Loucy (cell line): ENCODE measurements at regions not wholly inside any gene's neighbourhood (a gene's known extent, or its start where the extent isn't known, plus 50 kb on each side); places are given as distances from the start of the nearest gene placed in this dataset.

Experiments
- H2AFZ ChIP-seq: fragments of 200-600 bp; sonication (generic); 2 replicates; pipeline ENCODE4 v1.6.0; 2016; ENCODE audit warnings: antibody characterized with exemption, mild to moderate bottlenecking, low read length, moderate library complexity
- H3F3A ChIP-seq: fragments of 200-600 bp; 2 replicates; pipeline ENCODE4 v1.6.0; 2016; ENCODE audit warnings: antibody characterized with exemption, low read depth, mild to moderate bottlenecking
- H3K27me3 ChIP-seq: fragments of 200-600 bp; sonication (generic); 2 replicates; pipeline ENCODE4 v1.6.1; 2014; ENCODE audit warnings: low read length, mild to moderate bottlenecking; ENCODE audit not compliant: insufficient read depth, poor library complexity, severe bottlenecking
- H3K36me3 ChIP-seq: fragments of 200-600 bp; sonication (generic); 2 replicates; pipeline ENCODE4 v1.6.1; 2016; ENCODE audit warnings: low read length; ENCODE audit not compliant: insufficient read depth
- H3K4me1 ChIP-seq: fragments of 200-600 bp; sonication (generic); 2 replicates; pipeline ENCODE4 v1.5.1; 2014; ENCODE audit warnings: low read length, mild to moderate bottlenecking; ENCODE audit not compliant: insufficient read depth, poor library complexity, severe bottlenecking
- H3K4me2 ChIP-seq: fragments of 200-600 bp; sonication (generic); 2 replicates; pipeline ENCODE4 v1.6.0; 2014; ENCODE audit warnings: antibody characterized with exemption, low read length, low read depth, mild to moderate bottlenecking; ENCODE audit not compliant: poor library complexity, severe bottlenecking
- H3K4me3 ChIP-seq: fragments of 200-600 bp; sonication (generic); 2 replicates; pipeline ENCODE4 v1.5.1; 2014; ENCODE audit warnings: low read length, mild to moderate bottlenecking, mixed read lengths; ENCODE audit not compliant: poor library complexity, severe bottlenecking
- H3K79me2 ChIP-seq: fragments of 200-600 bp; sonication (generic); 2 replicates; pipeline ENCODE4 v1.6.1; 2014; ENCODE audit warnings: low read length; ENCODE audit not compliant: insufficient read depth
- H3K9ac ChIP-seq: fragments of 200-600 bp; sonication (generic); 2 replicates; pipeline ENCODE4 v1.6.0; 2014; ENCODE audit warnings: mild to moderate bottlenecking, low read depth, low read length, moderate library complexity; ENCODE audit not compliant: poor library complexity, severe bottlenecking
- H3K9me2 ChIP-seq: fragments of 200-600 bp; sonication (generic); replicated peaks from 2 replicates; pipeline ENCODE4 v1.6.1; 2016; ENCODE audit warnings: low read depth, low read length, mixed read lengths
- H3K9me3 ChIP-seq: fragments of 200-600 bp; sonication (generic); 2 replicates; pipeline ENCODE4 v1.6.1; 2014; ENCODE audit warnings: mild to moderate bottlenecking, antibody characterized with exemption, low read length, low read depth; ENCODE audit not compliant: insufficient read depth
- H4K20me1 ChIP-seq: fragments of 200-600 bp; sonication (generic); 2 replicates; pipeline ENCODE4 v1.6.0; 2014; ENCODE audit warnings: antibody characterized with exemption, low read length, mild to moderate bottlenecking; ENCODE audit not compliant: insufficient read depth, poor library complexity, severe bottlenecking
- EZH2phosphoT487 ChIP-seq: fragments of 200-600 bp; IDR thresholded peaks from 2 replicates; pipeline ENCODE4 v1.6.1; 2018; ENCODE audit warnings: antibody characterized with exemption, mild to moderate bottlenecking, moderate library complexity, borderline replicate concordance
- TF ChIP-seq, protein P1 (sequence below): fragments of 200-600 bp; sonication (generic); conservative IDR thresholded peaks from 2 replicates; pipeline ENCODE4 v1.5.1; 2014; ENCODE audit warnings: mild to moderate bottlenecking, antibody characterized with exemption, low read length

DNA sequence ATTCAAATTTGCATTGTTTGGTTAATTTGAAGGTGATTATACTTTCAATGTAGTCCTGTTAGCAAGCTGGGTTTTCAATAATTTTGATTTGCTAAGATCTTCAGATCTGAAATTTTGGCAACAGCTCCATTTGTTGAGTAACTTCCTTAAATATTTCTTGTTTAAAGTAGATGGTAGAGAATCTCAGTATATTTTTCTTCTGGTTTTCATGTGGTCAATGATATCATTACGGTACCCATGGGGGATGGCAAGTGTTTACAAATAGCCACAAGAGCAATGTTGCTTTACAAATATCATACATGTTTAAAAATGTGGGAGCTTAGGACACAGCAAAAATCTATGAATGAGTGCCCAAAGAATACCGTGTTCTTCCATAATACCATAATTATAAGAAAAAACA lies 175.9 kb downstream of the IFI44 start:
- Histone ChIP-seq H3K9me3 (no peaks in the 10 kb centered on the region), H3K4me3 (no peak overlapping the region), H3K79me2 (no peaks in the 10 kb centered on the region), H3K27me3 (no peaks in the 10 kb centered on the region), H3K9ac (no peak overlapping the region), H3F3A (no peaks in the 10 kb centered on the region), H3K4me2 (no peak overlapping the region), H3K9me2 (no peaks in the 10 kb centered on the region), H2AFZ (no peak overlapping the region), H4K20me1 (no peaks in the 10 kb centered on the region), H3K36me3 (no peaks in the 10 kb centered on the region), H3K4me1 (no peaks in the 10 kb centered on the region)
- TF ChIP-seq EZH2phosphoT487 = no peak
- TF ChIP-seq, protein P1, sequence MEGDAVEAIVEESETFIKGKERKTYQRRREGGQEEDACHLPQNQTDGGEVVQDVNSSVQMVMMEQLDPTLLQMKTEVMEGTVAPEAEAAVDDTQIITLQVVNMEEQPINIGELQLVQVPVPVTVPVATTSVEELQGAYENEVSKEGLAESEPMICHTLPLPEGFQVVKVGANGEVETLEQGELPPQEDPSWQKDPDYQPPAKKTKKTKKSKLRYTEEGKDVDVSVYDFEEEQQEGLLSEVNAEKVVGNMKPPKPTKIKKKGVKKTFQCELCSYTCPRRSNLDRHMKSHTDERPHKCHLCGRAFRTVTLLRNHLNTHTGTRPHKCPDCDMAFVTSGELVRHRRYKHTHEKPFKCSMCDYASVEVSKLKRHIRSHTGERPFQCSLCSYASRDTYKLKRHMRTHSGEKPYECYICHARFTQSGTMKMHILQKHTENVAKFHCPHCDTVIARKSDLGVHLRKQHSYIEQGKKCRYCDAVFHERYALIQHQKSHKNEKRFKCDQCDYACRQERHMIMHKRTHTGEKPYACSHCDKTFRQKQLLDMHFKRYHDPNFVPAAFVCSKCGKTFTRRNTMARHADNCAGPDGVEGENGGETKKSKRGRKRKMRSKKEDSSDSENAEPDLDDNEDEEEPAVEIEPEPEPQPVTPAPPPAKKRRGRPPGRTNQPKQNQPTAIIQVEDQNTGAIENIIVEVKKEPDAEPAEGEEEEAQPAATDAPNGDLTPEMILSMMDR = no peak

DNA sequence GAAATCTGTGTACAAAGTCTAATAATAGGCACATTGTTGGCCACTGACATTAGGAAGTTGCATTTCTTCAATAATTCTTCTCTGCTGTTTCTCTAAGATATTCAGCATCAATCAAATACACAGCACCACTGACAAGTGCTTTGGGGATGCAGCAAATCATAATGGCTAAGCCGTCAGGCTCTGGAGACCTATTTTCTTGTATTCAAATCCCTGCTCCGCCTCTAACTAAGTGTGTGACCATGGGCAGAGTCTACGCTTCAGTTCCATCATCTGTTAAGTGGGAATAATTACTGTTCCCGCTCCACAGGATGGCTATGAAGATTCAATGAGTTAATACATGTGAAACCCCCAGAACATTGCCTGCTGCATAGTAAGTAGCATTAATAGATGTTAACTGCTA lies 176.9 kb downstream of the ADGRL4 start:
- no peaks in the 10 kb centered on the region for H3K27me3 ChIP-seq
- H3F3A ChIP-seq = no peaks in the 10 kb centered on the region
- H3K4me3 ChIP-seq = no peak overlapping the region
- no peak for TF ChIP-seq EZH2phosphoT487
- TF ChIP-seq, protein P1 = no peak
- H3K9me2 ChIP-seq = no peaks in the 10 kb centered on the region
- H4K20me1 ChIP-seq = no peaks in the 10 kb centered on the region
- H3K4me2 ChIP-seq = no peak overlapping the region
- no peaks in the 10 kb centered on the region for H3K36me3 ChIP-seq
- H3K9me3 ChIP-seq = no peaks in the 10 kb centered on the region
- H2AFZ ChIP-seq = no peak overlapping the region
- H3K79me2 ChIP-seq = no peaks in the 10 kb centered on the region
- H3K9ac ChIP-seq = no peak overlapping the region
- no peaks in the 10 kb centered on the region for H3K4me1 ChIP-seq

DNA sequence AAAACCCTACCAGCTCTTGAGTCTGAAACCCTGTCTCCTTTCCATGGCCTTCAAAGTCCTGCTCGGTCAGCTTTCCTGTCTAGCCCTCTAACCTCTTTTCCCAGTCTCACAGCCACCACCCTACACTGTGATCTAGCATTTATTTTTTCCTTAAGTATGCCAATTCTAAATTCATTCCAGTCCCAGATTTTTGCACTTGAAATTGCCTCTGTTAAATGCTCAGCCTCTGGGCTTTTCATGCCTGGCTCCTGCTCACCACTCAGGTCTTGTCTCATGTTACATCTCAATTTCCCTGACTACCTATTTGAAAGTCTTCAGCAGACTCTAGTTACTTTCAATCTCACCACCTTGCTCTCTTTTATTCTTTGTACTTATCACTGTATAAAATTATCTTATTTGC lies 176.2 kb downstream of the ADGRL4 start:
- Histone ChIP-seq H3K4me2 (no peak overlapping the region), H4K20me1 (no peaks in the 10 kb centered on the region), H3K9ac (no peak overlapping the region), H3K4me3 (no peak overlapping the region), H2AFZ (no peak overlapping the region), H3K36me3 (no peaks in the 10 kb centered on the region), H3K9me3 (no peaks in the 10 kb centered on the region), H3K4me1 (no peaks in the 10 kb centered on the region), H3F3A (no peaks in the 10 kb centered on the region), H3K79me2 (no peaks in the 10 kb centered on the region), H3K9me2 (no peaks in the 10 kb centered on the region), H3K27me3 (no peaks in the 10 kb centered on the region)
- TF ChIP-seq, protein P1 = no peak
- no peak for TF ChIP-seq EZH2phosphoT487
